ENCODE measurements at regions not wholly inside any gene's neighbourhood (a gene's known extent, or its start where the extent isn't known, plus 50 kb on each side); places are given as distances from the start of the nearest gene placed in this dataset.

GRCh38 chr6:22821664-22822320 lies 252.4 kb downstream of the HDGFL1 start:
- H3K4me3 ChIP-seq (ENCODE audit: control insufficient read depth in 1 of 2, extremely low read depth in 1 of 2, low read length in 1 of 2): no peak overlapping the region
- H3K27me3 ChIP-seq (replicated peaks in 1 of 2; ENCODE audit: control insufficient read depth in 2 of 2, extremely low read depth in 1 of 2, insufficient read depth in 2 of 2, low read length in 1 of 2): no peaks in the 10 kb centered on the region
- CTCF ChIA-PET: no interaction called here
- no peaks in the 10 kb centered on the region for H3K36me3 Mint-ChIP-seq
- H3K4me1 ChIP-seq (ENCODE audit: control insufficient read depth in 1 of 2, extremely low read depth in 1 of 2, insufficient read depth in 2 of 2, low read length in 2 of 2): no peaks in the 10 kb centered on the region
- DNase-seq: no peak
- 100% methylated on average over 1 of the region's 3 CpGs for WGBS (ENCODE audit: insufficient coverage)
- peaks cover 0 to 9% (median 3%) of the 10 kb centered on the region in 3 donors for H3K9me3 Mint-ChIP-seq
- H3K36me3 ChIP-seq (ENCODE audit: control insufficient read depth in 2 of 2, extremely low read depth in 1 of 2, insufficient read depth in 1 of 2, low read length in 1 of 2): no peaks in the 10 kb centered on the region
- no peaks in the 10 kb centered on the region for H3K4me1 Mint-ChIP-seq
- H3K27ac Mint-ChIP-seq: no peak overlapping the region
- POLR2A ChIA-PET: no interaction called here
- no peak overlapping the region for H3K4me3 Mint-ChIP-seq
- H3K9me3 ChIP-seq: no peaks in the 10 kb centered on the region
- no peak overlapping the region for H3K27ac ChIP-seq (ENCODE audit: low read length)
- H3K27me3 Mint-ChIP-seq: no peaks in the 10 kb centered on the region
- no peak for ATAC-seq (replicated peaks in 1 of 4)

GRCh38 chr6:22825210-22825609 lies 255.8 kb downstream of the HDGFL1 start:
- Histone ChIP-seq H3K9me3 (no peaks in the 10 kb centered on the region), H3K27me3 (replicated peaks in 1 of 2; ENCODE audit: control insufficient read depth in 2 of 2, extremely low read depth in 1 of 2, insufficient read depth in 2 of 2, low read length in 1 of 2) (no peaks in the 10 kb centered on the region), H3K4me1 (ENCODE audit: control insufficient read depth in 1 of 2, extremely low read depth in 1 of 2, insufficient read depth in 2 of 2, low read length in 2 of 2) (no peaks in the 10 kb centered on the region), H3K36me3 (ENCODE audit: control insufficient read depth in 2 of 2, extremely low read depth in 1 of 2, insufficient read depth in 1 of 2, low read length in 1 of 2) (no peaks in the 10 kb centered on the region), H3K4me3 (ENCODE audit: control insufficient read depth in 1 of 2, extremely low read depth in 1 of 2, low read length in 1 of 2) (no peak overlapping the region), H3K27ac (ENCODE audit: low read length) (no peak overlapping the region)
- H3K4me3 Mint-ChIP-seq: no peak overlapping the region
- WGBS (ENCODE audit: insufficient coverage): 100% methylated on average over 2 of the region's 3 CpGs
- no peaks in the 10 kb centered on the region for H3K4me1 Mint-ChIP-seq
- H3K27me3 Mint-ChIP-seq: no peaks in the 10 kb centered on the region
- ATAC-seq (replicated peaks in 1 of 4): no peak
- DNase-seq: no peak
- H3K9me3 Mint-ChIP-seq: no peaks in the 10 kb centered on the region
- ChIA-PET CTCF (no interaction called here), POLR2A (no interaction called here)
- H3K36me3 Mint-ChIP-seq: no peaks in the 10 kb centered on the region
- no peak overlapping the region for H3K27ac Mint-ChIP-seq

GRCh38 chr6:22826961-22827360 lies 257.6 kb downstream of the HDGFL1 start:
- no peaks in the 10 kb centered on the region for H3K9me3 Mint-ChIP-seq
- H3K27me3 Mint-ChIP-seq: no peaks in the 10 kb centered on the region
- Histone ChIP-seq H3K4me3 (ENCODE audit: control insufficient read depth in 1 of 2, extremely low read depth in 1 of 2, low read length in 1 of 2) (no peak overlapping the region), H3K9me3 (no peaks in the 10 kb centered on the region), H3K4me1 (ENCODE audit: control insufficient read depth in 1 of 2, extremely low read depth in 1 of 2, insufficient read depth in 2 of 2, low read length in 2 of 2) (no peaks in the 10 kb centered on the region), H3K27me3 (replicated peaks in 1 of 2; ENCODE audit: control insufficient read depth in 2 of 2, extremely low read depth in 1 of 2, insufficient read depth in 2 of 2, low read length in 1 of 2) (no peaks in the 10 kb centered on the region), H3K27ac (ENCODE audit: low read length) (no peak overlapping the region), H3K36me3 (ENCODE audit: control insufficient read depth in 2 of 2, extremely low read depth in 1 of 2, insufficient read depth in 1 of 2, low read length in 1 of 2) (no peaks in the 10 kb centered on the region)
- no peak for ATAC-seq (replicated peaks in 1 of 4)
- H3K36me3 Mint-ChIP-seq: no peaks in the 10 kb centered on the region
- CTCF ChIA-PET: no interaction called here
- no peak overlapping the region for H3K4me3 Mint-ChIP-seq
- no peaks in the 10 kb centered on the region for H3K4me1 Mint-ChIP-seq
- no peak overlapping the region for H3K27ac Mint-ChIP-seq
- POLR2A ChIA-PET: no interaction called here
- no peak for DNase-seq
- WGBS (ENCODE audit: insufficient coverage): no CpG with 5 or more reads among the region's 2 CpGs

- Histone ChIP-seq H3K9me3 (no peaks in the 10 kb centered on the region), H3K36me3 (ENCODE audit: control insufficient read depth in 2 of 2, extremely low read depth in 1 of 2, insufficient read depth in 1 of 2, low read length in 1 of 2) (no peaks in the 10 kb centered on the region), H3K4me3 (ENCODE audit: control insufficient read depth in 1 of 2, extremely low read depth in 1 of 2, low read length in 1 of 2) (no peak overlapping the region), H3K4me1 (ENCODE audit: control insufficient read depth in 1 of 2, extremely low read depth in 1 of 2, insufficient read depth in 2 of 2, low read length in 2 of 2) (no peaks in the 10 kb centered on the region), H3K27me3 (replicated peaks in 1 of 2; ENCODE audit: control insufficient read depth in 2 of 2, extremely low read depth in 1 of 2, insufficient read depth in 2 of 2, low read length in 1 of 2) (no peaks in the 10 kb centered on the region), H3K27ac (ENCODE audit: low read length) (no peak overlapping the region)
- ChIA-PET POLR2A (no interaction called here), CTCF (no interaction called here)
- H3K36me3 Mint-ChIP-seq: no peaks in the 10 kb centered on the region
- no peaks in the 10 kb centered on the region for H3K9me3 Mint-ChIP-seq
- H3K4me3 Mint-ChIP-seq: no peak overlapping the region
- H3K27me3 Mint-ChIP-seq: no peaks in the 10 kb centered on the region
- H3K27ac Mint-ChIP-seq: no peak overlapping the region
- DNase-seq: no peak
- ATAC-seq (replicated peaks in 1 of 4): no peak
- H3K4me1 Mint-ChIP-seq: no peaks in the 10 kb centered on the region
- WGBS (ENCODE audit: insufficient coverage): no CpG with 5 or more reads among the region's 1 CpG
These were observed 258.4 kb downstream of the HDGFL1 start for GRCh38 chr6:22827760-22828159.

DNA sequence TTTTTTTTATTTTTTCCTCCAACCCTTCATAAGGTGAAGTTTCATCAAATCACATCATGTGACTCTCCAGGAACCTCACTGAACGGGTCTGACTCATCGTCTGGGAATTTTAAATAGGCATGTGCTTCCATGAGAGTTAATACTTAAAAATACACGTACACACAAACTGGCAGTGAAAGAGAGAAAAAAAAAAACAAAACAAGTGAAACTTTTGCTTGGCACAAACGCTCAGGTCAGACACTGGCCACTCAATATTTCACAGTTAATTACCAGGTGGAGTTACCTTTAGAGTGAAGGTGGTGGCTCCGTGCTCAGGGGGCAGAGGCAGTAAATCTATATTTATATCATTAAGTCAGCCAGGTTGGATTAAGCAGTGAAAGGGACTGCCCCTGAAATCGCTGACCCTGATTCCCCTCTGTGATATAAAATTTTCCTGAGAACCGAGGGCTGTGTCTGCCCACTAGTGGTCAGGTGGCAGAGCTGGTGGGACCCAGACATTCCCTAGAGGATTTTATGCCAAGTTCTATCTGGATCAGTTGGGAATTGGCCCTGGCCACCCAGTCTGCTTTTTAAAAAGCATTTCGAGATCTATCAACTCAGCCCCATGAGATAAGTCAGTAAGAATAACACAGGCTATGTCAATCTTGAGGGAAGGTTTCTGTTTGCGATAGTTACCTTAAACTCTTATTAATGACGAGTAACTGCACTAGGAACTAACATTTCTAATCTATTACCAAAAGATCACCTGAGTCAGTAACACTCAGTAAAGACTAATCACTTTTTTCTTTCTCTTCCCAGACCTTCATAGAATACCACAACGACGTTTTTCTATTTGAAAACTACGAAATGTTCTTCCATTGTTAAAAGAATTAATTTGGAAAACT lies 259.1 kb downstream of the HDGFL1 start:
- no peaks in the 10 kb centered on the region for H3K27me3 Mint-ChIP-seq
- no peak for ATAC-seq (replicated peaks in 1 of 4)
- Histone ChIP-seq H3K27me3 (replicated peaks in 1 of 2; ENCODE audit: control insufficient read depth in 2 of 2, extremely low read depth in 1 of 2, insufficient read depth in 2 of 2, low read length in 1 of 2) (no peaks in the 10 kb centered on the region), H3K4me1 (ENCODE audit: control insufficient read depth in 1 of 2, extremely low read depth in 1 of 2, insufficient read depth in 2 of 2, low read length in 2 of 2) (no peaks in the 10 kb centered on the region), H3K4me3 (ENCODE audit: control insufficient read depth in 1 of 2, extremely low read depth in 1 of 2, low read length in 1 of 2) (no peak overlapping the region), H3K27ac (ENCODE audit: low read length) (no peak overlapping the region), H3K9me3 (no peaks in the 10 kb centered on the region), H3K36me3 (ENCODE audit: control insufficient read depth in 2 of 2, extremely low read depth in 1 of 2, insufficient read depth in 1 of 2, low read length in 1 of 2) (no peaks in the 10 kb centered on the region)
- H3K9me3 Mint-ChIP-seq: no peaks in the 10 kb centered on the region
- ChIA-PET POLR2A (no interaction called here), CTCF (no interaction called here)
- no peak overlapping the region for H3K4me3 Mint-ChIP-seq
- no peak overlapping the region for H3K27ac Mint-ChIP-seq
- WGBS (ENCODE audit: insufficient coverage): 40% methylated on average over 3 of the region's 13 CpGs
- no peaks in the 10 kb centered on the region for H3K4me1 Mint-ChIP-seq
- no peak for DNase-seq
- no peaks in the 10 kb centered on the region for H3K36me3 Mint-ChIP-seq

GRCh38 chr6:22829070-22829469 lies 259.7 kb downstream of the HDGFL1 start:
- no peak overlapping the region for H3K4me3 Mint-ChIP-seq
- no peak for DNase-seq
- ATAC-seq (replicated peaks in 1 of 4): no peak
- H3K4me1 Mint-ChIP-seq: no peaks in the 10 kb centered on the region
- no peak overlapping the region for H3K27ac Mint-ChIP-seq
- POLR2A ChIA-PET: interaction anchor here in 1 of 2 donors (0.6 kb wide), 1 partner anchor 59 kb away, joined by 5 read pairs; no protein-coding TSS in a partner anchor
- no peaks in the 10 kb centered on the region for H3K9me3 Mint-ChIP-seq
- Histone ChIP-seq H3K27ac (ENCODE audit: low read length) (no peak overlapping the region), H3K27me3 (replicated peaks in 1 of 2; ENCODE audit: control insufficient read depth in 2 of 2, extremely low read depth in 1 of 2, insufficient read depth in 2 of 2, low read length in 1 of 2) (no peaks in the 10 kb centered on the region), H3K4me3 (ENCODE audit: control insufficient read depth in 1 of 2, extremely low read depth in 1 of 2, low read length in 1 of 2) (no peak overlapping the region), H3K4me1 (ENCODE audit: control insufficient read depth in 1 of 2, extremely low read depth in 1 of 2, insufficient read depth in 2 of 2, low read length in 2 of 2) (no peaks in the 10 kb centered on the region), H3K36me3 (ENCODE audit: control insufficient read depth in 2 of 2, extremely low read depth in 1 of 2, insufficient read depth in 1 of 2, low read length in 1 of 2) (no peaks in the 10 kb centered on the region), H3K9me3 (no peaks in the 10 kb centered on the region)
- CTCF ChIA-PET: no interaction called here
- no peaks in the 10 kb centered on the region for H3K27me3 Mint-ChIP-seq
- H3K36me3 Mint-ChIP-seq: no peaks in the 10 kb centered on the region

Data from T-cell (primary cell).